Stimulated activated CD8-positive, alpha-beta memory T cell treated with anti-CD3 and anti-CD28 coated beads, Interleukin-7, amount 100 ng/mL, for 1 hour (primary cell): ENCODE measurements at regions not wholly inside any gene's neighbourhood (a gene's known extent, or its start where the extent isn't known, plus 50 kb on each side); places are given as distances from the start of the nearest gene placed in this dataset.
"Not testable (repeated sequence)": the region's sequence is repeated elsewhere in the genome, so short reads cannot be mapped to it uniquely, and the experiment has no call there.

Experiments used
- DNase-seq, 2 donors: peaks; one replicate each; pipeline ENCODE4 v3.0.0-alpha.2; 2020; ENCODE audit warnings: low read depth in 2 of 2

DNA sequence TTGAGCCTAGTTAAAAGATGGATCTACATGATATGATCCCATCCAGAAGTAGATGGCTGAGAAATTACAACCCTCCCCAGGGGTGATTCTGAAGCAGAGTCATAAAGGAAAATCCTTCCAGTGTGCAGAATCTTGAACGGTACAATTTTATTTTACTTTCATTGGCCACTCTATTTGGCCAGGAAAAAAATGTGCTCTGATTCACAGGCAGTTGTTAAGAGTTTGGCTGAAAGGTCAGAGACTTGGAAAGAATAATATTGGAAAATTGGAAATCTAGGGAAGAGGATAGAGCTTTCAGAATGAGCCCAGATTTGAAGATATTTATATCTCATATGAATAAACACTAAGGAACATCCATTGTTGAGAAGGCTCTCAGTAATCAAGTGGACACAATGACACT, 1299.3 kb upstream of the GJE1 start:
- no peak for DNase-seq

DNA sequence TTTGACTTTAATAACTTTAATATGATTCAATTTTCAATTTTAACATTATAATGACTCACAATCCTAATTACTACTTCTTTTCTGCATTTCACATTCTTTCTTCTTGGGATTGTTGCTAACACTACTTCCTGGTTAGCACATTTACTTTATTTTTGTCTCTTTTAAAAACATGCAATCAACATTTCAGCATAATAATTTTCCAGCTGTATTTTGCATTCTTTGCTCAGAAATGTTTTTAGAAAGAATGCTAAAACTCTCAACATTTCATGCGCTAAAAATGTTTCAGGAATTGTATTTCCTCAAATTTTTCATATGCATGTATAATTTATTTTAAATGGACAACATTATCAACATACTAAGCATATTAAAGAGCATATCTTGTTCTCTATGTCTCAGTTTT, 1302.1 kb upstream of the GJE1 start:
- DNase-seq: no peak

DNA sequence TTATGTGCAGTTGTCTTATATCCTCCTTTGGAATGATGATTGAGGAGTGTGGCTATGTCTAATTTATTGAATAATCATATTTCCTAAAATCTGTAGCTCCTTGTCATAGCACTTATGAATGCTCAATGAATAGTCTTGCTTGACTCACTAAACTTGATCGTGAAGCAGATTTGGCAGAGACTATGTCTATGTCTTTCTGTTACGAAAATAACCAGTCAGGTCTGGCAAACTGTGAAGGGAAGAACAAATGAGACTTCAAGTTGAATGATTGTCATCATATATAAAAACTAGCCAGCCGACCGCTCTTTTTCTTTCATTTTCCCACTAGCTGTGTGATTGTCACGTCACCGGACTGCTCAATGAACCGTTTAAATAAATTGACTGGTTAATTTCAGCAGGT, 1303.9 kb upstream of the GJE1 start:
- no peak for DNase-seq

DNA sequence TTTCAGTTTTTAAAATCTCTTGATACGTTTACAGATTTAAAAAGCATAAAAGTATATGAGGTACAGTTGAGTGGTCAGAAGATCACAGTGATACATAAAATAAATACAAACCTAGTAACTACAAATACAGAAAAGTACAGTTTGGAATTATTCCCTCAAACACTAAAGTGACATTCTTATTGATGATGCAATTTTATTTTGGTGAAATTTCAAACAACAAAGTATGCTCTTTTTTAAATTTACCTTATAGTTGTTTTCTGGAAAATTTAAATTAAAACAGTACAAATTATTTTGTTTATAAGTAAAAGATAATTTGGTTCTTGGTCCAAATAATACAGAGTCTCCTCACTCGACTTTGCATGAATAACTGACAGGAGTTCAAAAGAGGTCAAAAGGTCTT, 1305.1 kb upstream of the GJE1 start:
- no peak for DNase-seq

DNA sequence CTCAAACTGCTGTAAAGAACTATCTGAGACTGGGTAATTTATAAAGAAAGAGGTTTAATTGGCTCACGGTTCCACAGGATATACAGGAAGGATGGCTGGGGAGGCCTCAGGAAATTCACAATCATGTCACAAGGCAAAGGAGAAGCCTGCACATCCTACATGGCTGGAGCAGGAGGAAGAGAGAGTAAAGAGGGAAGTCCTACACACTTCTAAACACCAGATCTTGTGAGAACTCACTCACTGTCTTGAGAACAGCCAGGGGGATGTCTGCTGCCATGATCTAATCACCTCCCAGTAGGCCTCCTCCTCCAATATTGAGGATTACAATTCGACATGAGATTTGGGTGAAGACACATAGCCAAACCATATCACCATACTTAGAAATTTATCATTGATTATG, 1307.0 kb upstream of the GJE1 start:
- no peak for DNase-seq

DNA sequence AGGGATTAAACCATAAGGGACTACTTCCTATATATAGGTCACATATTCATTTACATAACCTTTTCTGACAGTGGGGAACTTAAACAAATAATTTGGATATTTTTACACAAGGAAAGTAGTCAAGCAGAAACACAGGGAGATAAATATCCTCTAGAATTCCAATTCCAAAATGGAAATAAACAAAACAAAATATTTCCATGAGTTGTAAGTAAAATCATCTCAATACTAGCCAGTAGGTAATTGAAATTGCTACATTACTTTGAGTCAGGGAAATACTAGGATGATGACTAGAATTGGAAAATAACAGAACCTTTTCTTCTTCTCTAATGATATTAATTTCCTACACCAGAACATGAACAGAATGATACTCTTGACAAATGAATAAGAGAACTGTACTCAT, 1308.1 kb upstream of the GJE1 start:
- DNase-seq: no peak

DNA sequence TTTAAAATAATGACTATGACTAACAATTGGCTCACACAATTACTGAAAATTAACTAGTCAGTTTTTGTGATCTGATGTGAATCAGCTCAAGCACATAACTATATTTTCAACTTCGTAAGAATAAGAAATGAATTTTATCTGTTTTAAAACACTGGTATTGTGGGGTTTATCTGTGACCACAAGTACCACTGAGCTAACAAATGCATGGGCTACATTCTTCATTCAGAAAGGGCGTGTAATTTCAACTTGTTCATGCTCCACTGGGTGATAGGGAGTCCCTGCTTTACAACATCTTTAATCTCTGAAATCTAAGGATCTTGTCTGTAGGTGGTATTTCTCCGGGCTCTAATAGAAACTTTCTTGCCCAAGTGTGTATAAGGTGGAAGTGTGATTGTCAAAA, 1311.5 kb upstream of the GJE1 start:
- no peak for DNase-seq

DNA sequence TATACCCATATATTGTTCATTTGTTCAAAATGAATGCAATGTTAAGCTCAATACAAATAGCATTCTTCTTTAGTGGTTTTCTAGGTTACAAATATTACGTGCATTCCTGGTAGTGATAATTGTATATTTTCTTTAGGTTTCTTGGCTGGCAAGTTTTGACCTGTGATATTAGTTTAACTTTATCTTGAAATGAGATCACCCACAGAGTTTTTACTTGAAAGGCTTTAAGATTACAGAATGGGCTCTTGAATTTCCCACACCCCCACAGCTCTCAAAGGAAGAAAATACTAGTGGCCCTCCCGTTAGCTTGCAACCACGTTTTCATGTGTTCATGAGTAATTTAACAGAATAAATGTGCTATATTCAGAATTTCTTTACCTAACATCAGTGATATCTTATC, 1315.5 kb upstream of the GJE1 start:
- DNase-seq: no peak

DNA sequence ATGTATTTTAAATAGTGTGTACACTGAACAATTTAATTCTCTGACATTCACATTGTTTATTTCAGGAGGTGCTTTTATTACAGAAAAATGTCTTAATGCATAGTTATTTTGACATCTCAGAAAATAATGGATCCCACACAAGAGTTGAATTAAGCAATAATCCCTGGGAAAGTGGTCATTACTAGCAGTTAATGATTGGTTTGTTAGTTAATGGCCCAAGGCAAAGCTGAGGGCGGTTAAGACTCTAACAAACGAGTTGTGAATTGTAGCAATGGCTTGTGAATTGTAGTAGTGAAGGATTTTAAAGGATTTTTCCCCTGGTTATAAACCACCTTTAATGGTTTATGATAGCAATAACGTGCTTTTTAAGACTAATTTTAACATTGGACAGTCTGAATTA, 1316.0 kb upstream of the GJE1 start:
- no peak for DNase-seq

DNA sequence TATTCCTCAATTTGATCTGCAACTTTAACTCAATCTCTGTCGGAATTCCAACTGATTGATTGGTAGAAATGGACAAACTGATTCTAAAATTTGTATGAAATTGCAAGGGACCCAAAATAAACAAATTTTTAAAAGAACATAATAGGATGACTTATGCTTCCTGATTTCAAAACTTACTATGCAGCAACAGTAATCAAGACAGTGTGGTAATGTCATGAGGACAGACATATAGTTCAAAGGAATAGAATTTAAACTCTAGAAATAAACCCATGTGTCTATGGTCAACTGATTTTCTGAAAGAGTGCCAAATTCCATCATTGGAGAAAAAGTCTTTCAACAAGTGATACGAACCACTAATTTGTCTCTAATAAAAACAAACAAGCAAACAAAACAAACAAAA, 1320.1 kb upstream of the GJE1 start:
- no peak for DNase-seq

DNA sequence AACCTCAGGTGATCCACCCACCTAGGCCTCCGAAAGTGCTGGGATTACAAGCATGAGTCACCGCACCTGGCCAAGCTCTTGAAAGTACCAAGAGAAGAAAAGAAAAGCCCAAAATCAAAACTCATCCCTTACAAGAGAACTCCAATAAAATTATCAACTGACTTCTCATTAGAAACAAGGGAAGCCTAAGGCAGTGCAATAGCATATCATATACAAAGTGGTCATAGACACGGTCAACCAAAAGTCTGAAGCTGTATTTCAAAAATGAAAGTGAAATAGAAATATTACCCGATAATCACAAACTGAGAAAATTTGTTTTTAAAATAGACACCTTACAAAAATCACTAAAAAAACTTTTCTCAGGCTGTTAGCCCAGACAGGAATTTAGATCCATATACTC, 1321.1 kb upstream of the GJE1 start:
- DNase-seq: no peak

DNA sequence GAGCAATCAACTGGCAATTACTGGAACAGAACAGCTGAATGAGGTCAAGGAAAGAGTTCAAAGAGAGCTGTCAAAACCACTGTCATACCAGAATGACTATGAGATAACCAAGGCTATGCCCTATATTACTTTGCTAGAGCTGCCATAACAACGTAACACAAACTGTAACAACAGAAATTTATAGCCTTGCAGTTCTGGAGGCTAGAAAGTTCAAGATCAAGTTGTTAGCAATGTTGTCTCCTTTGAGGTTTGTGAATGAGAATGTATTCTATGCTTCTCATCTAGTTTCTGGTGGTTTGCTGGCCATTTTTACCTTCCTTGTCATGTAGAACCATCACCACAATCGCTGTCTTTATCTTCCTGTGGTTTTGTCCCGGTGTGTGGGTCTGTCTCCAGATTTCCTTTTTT, 1323.0 kb upstream of the GJE1 start:
- no peak for DNase-seq

DNA sequence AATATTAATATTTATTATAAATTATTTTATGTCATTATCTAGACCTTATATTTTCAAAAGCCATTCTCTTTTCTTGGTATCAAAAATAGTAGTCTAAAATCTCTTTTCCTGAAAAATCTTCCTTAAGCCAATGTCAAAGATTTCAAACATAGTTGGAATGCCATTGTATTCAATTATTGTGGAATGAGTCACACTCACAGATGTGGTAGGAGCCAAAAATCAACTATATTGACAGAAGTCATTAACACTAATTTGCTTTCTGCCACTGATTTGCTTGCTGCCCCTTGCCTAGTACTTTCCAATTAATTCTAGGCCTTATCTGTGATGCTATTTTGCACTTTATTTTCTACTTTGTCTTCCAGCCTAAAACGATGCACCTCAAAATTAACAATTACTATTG, 1326.3 kb upstream of the GJE1 start:
- DNase-seq: no peak

DNA sequence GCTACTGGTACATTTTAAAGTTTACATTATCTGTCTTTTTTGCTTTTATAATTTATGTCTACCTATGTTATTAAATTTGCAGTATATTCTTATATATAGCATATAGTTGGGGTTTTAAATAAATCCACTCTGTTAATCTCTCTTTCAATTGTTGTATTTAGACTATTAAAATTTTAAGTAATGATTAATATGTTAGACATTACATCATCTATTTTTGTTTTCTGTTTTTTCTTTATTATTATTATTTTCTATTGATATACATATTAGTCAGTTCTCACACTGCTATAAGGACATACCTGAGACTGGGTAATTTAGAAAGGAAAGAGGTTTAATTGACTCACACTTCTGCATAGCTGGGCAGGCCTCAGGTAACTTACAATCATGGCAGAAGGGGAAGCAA, 1338.2 kb upstream of the GJE1 start:
- no peak for DNase-seq

DNA sequence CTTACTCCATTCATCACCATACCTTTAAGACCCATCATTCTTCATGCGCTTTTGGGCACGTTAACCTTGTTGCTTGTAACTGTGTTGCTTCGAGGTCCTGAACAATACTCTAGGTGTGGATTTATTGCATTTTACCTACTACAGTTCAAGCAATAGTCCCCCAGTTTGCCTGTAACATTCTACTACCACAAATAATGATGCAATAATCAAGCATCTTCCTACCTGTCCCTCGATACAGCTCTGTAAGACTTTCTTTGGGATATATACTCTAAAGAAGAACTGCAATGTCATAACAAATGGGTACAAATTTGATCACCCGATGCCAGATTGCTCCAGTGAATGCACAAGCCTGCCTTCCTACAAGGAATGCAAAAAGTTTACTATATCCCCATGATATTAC, 1342.6 kb upstream of the GJE1 start:
- no peak for DNase-seq

DNA sequence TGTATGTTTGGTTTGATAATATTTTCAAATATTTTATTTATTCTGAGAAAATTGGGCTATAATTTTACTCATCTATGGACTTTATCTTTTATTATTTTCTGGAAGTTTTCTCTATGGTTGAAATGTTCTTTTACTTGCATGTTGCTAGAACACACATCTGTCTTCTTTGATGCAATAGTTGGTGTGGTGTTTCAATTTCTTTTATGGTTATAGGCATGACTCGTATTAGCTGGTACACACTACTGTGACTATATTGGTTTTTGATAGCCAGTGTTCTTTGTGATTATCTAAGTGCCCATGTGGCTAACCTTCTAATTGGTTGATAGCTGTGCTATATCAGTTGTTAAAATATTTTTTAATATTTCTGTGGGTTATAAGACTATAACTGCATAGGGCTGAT, 1343.3 kb upstream of the GJE1 start:
- no peak for DNase-seq

DNA sequence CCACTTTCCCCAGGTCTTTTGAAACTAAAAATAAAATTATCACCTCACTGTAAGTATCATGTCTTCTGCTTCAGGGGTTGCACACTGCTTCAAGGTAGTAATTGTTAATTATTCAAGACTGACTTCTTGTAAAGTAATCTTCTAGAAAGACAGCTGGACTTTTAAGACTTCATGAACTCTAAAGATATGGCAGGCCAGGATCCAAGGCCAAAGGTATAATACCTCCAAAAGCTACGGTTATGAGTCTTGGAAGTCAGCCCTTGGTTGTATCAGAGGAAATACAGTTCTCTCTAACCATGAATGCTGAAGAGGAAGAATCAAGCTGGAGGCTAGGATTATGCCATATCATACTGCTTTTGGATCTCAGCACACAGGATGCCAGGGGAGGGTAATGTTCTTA, 1346.8 kb upstream of the GJE1 start:
- DNase-seq: no peak

DNA sequence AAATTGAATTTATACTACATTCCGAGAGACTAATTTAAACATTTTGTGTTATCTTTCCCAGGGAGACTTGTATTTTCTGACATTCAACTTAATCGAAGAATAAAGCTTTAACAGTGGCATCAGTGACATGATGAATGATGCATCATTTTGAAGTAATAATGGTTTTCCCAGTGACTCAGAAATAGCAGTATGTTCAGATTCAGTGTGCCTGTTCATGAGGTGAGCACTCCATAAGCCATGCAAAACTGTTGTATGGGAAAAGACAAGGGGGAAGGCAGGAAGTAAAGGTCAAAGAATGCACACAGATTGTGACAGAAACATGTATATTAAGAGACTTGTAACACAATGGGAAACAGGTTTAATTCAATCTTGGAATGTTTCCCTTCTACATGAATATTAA, 1348.2 kb upstream of the GJE1 start:
- DNase-seq: no peak

DNA sequence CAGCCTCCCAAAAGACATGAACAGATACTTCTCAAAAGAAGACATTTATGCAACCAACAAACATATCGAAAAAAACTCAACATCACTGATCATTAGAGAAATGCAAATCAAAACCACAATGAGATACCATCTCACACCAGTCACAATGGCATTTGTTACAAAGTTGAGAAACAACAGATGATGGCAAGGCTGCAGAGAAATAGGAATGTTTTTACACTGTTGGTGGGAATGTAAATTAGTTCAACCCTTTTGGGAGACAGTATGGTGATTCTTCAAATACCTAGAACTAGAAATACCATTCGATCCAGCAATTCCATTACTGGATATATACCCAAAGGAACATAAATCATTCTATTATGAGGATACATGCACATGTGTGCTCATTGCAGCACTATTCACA, 1349.2 kb upstream of the GJE1 start:
- not testable (repeated sequence) for DNase-seq

DNA sequence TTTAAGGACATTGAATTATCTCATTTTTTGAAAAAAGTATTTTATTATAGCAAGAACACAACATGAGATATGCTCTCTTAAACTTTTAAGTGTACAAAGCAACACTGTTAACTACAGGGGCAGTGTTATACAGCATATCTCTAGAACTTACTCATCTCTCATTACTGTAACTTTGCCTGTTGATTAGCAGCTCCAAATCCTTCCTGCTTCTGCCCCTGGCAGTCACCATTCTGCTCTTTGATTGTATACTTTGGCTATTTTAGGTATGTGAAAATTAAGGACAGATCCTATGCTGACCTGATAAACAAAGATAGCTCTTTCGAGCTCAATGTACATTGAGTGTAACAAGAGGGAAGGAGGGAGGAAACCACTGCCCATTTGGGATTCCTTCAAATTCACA, 1349.8 kb upstream of the GJE1 start:
- no peak for DNase-seq

DNA sequence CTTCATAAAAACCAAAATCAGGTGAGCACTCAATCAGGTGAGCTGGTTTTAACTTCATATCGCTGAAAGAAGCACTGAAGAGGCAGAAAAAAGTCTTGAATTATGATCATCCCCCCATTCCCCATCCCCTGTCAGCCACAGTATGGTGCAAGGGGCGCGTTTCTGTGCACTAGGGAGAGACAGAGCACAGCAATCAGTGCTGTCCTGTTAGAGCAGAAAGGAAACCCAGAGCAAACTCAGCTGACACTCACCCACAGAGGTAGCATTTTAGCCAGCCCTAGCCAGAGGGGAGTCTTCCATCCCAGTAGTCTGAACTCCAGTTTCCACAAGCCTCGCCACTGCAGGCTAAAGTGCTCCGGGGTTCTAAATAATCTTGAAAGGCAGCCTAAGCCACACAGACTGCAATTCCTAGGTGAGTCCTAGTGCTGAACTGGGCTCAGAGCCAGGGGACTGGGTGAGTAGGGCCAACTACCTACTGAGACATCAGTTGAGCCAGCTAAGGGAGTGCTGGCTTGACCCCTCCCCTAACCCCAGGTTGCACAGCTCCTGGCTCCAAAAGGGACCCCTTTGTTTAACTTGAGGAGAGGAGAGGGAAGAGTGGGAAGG, 1352.6 kb upstream of the GJE1 start:
- DNase-seq: no peak

DNA sequence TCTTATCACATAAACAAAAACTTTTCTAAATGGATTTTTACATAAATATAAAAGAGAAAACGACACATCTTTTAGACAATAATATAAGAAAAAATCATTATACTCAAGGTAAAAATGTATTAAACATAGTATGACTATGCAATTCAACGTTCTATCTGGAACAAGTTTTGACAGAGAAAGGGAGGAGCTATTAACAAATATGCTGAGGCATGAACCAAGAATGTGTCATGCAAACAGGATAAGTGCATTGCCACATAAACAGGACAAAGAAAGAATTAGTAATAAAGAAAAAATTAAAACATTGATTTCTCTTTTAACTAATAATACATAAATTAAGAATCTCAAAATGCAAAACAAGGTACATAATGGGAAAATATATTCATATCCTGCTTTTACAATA, 1353.4 kb upstream of the GJE1 start:
- no peak for DNase-seq

DNA sequence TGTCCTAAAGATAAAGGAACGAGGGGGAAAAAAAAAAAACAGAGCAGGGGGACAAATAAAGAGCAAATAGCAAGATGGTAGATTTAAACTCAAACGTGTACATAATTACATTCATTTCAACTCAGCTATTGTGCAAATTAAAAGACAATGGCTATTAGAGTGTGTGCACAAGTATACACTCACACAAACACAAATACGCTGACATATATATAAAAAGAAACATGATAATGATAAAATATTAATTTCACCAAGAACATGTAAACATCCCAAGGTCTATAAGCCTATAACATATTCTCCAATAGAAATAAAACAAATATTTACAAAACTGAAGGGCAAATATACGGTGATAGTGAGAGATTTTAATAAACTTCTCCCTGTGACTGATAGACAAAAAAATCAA, 1354.9 kb upstream of the GJE1 start:
- DNase-seq: no peak

DNA sequence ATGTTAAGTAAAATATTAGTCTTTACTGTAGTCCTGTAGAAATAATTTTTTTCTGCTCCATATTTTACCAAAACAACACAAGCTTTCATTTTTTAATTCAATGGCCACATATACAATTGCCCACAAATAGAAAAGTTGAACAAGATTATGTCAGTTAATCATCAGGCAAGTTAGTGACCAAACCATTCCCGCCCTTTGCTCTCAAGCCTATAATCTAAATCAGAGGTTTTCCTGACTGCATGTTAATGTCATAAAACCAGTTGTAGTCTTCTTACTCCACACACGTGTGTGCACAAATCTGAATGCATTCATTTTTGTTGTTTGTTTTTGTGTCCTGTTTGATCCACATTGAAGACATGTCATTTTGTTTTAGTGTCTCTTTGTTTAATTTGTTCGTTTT, 1357.7 kb upstream of the GJE1 start:
- DNase-seq: no peak

DNA sequence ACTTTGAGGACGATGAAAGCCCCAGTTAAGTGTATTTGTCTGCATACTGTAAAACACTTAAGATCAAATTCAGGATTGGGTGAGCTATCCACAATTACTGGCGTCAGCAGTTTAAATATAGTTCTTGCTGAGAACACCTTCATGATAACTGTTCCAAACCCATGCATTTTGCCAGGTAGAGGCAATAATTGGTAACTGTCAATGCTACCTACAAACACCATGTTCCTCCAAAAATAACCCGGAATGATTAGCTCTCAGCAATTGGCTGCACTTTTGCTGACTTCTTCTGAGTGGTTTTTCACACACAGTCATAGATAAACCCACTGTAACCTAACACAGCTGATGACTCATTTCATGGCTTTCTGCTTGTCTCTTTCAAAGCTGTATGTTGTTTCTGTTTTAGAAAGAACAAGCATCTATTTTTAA, 1358.6 kb upstream of the GJE1 start:
- no peak for DNase-seq
